GM12875 (cell line): ENCODE measurements at regions not wholly inside any gene's neighbourhood (a gene's known extent, or its start where the extent isn't known, plus 50 kb on each side); places are given as distances from the start of the nearest gene placed in this dataset.

Experiments used
- H3K4me3 ChIP-seq: one replicate; pipeline ENCODE4 v1.5.1; 2011; ENCODE audit warnings: low read depth, low read length, control low read depth
- CTCF ChIP-seq: IDR thresholded peaks from 2 replicates; pipeline ENCODE4 v1.5.1; 2011; ENCODE audit warnings: low read depth, mild to moderate bottlenecking, control low read depth, inconsistent platforms, low read length, moderate library complexity, borderline replicate concordance; ENCODE audit not compliant: insufficient read depth

- H3K4me3 ChIP-seq = no peak overlapping the region
- TF ChIP-seq CTCF = no peak
Measured at GRCh38 chr6:53446151-53446550, 97.4 kb upstream of the ELOVL5 start.

GRCh38 chr6:53441761-53442160 lies 93.0 kb upstream of the ELOVL5 start:
- TF ChIP-seq CTCF = no peak
- H3K4me3 ChIP-seq = no peak overlapping the region

- TF ChIP-seq CTCF = no peak
- H3K4me3 ChIP-seq = no peak overlapping the region
Measured at GRCh38 chr6:53441035-53441493, 92.3 kb upstream of the ELOVL5 start.

- TF ChIP-seq CTCF = no peak
- no peak overlapping the region for H3K4me3 ChIP-seq
Measured at GRCh38 chr6:53440336-53440945, 91.7 kb upstream of the ELOVL5 start.

- H3K4me3 ChIP-seq = no peak overlapping the region
- TF ChIP-seq CTCF = no peak
Measured at GRCh38 chr6:53439556-53439955, 90.8 kb upstream of the ELOVL5 start.

- peak; percentile 49; the same call in 1 of the 2 replicates for TF ChIP-seq CTCF
- H3K4me3 ChIP-seq = no peak overlapping the region
Measured at GRCh38 chr6:53437557-53438202, 88.9 kb upstream of the ELOVL5 start.

GRCh38 chr6:53436526-53437303 lies 88.0 kb upstream of the ELOVL5 start:
- no peak overlapping the region for H3K4me3 ChIP-seq
- no peak for TF ChIP-seq CTCF
